GM23338 (cell line): ENCODE measurements at regions not wholly inside any gene's neighbourhood (a gene's known extent, or its start where the extent isn't known, plus 50 kb on each side); places are given as distances from the start of the nearest gene placed in this dataset.
"Not testable (repeated sequence)": the region's sequence is repeated elsewhere in the genome, so short reads cannot be mapped to it uniquely, and the experiment has no call there.

Experiments used
- ATAC-seq: fragments of 200-7000 bp; cut with Tn5 transposase; 3 replicates; pipeline ENCODE4 v1.9.1; 2020
- DNase-seq: peaks from one replicate; pipeline ENCODE4 v3.0.0-alpha.2; 2015; ENCODE audit warnings: low spot score
- H2AFZ ChIP-seq: fragments of 200-600 bp; sonication (generic); 2 replicates; pipeline ENCODE4 v1.8.0; 2016; ENCODE audit warnings: antibody characterized with exemption, mild to moderate bottlenecking, moderate library complexity
- H3F3A ChIP-seq: fragments of 200-600 bp; sonication (generic); replicated peaks from 2 replicates; pipeline ENCODE4 v1.8.0; 2017; ENCODE audit warnings: antibody characterized with exemption, mixed run types, low read depth
- H3K27ac ChIP-seq: fragments of 200-600 bp; sonication (generic); 2 replicates; pipeline ENCODE4 v1.6.1; 2016; ENCODE audit warnings: low read depth
- H3K27me3 ChIP-seq: fragments of 200-600 bp; sonication (generic); 2 replicates; pipeline ENCODE4 v1.8.0; 2016; ENCODE audit warnings: mild to moderate bottlenecking, mixed run types, moderate library complexity; ENCODE audit not compliant: insufficient read depth
- H3K36me3 ChIP-seq: fragments of 200-600 bp; sonication (generic); 2 replicates; pipeline ENCODE4 v1.8.0; 2016; ENCODE audit warnings: mild to moderate bottlenecking; ENCODE audit not compliant: insufficient read depth
- H3K4me1 ChIP-seq: fragments of 200-600 bp; sonication (generic); 2 replicates; pipeline ENCODE4 v1.8.0; 2016; ENCODE audit warnings: mild to moderate bottlenecking, moderate library complexity; ENCODE audit not compliant: insufficient read depth
- H3K4me2 ChIP-seq: fragments of 200-600 bp; sonication (generic); 2 replicates; pipeline ENCODE4 v1.7.1; 2017; ENCODE audit warnings: mixed run types
- H3K4me3 ChIP-seq: fragments of 200-600 bp; sonication (generic); 2 replicates; pipeline ENCODE4 v1.6.1; 2016; ENCODE audit warnings: mixed run types
- H3K79me2 ChIP-seq: fragments of 200-600 bp; sonication (generic); replicated peaks from 2 replicates; pipeline ENCODE4 v1.8.0; 2017; ENCODE audit warnings: mild to moderate bottlenecking; ENCODE audit not compliant: insufficient read depth
- H3K9me2 ChIP-seq: fragments of 200-600 bp; sonication (generic); 2 replicates; pipeline ENCODE4 v1.8.0; 2017; ENCODE audit not compliant: insufficient read depth
- H4K20me1 ChIP-seq: fragments of 200-600 bp; sonication (generic); replicated peaks from 2 replicates; pipeline ENCODE4 v1.8.0; 2017; ENCODE audit warnings: mild to moderate bottlenecking; ENCODE audit not compliant: insufficient read depth
- H3K27ac Mint-ChIP-seq: 2 replicates; pipeline ENCODE4 v1.8.0; 2020; ENCODE audit warnings: inconsistent platforms, mild to moderate bottlenecking, moderate library complexity, mixed read lengths
- H3K27me3 Mint-ChIP-seq: 3 replicates; pipeline ENCODE4 v1.8.0; 2022; ENCODE audit warnings: low read depth, mild to moderate bottlenecking, moderate library complexity, mixed read lengths, inconsistent platforms; ENCODE audit not compliant: insufficient read depth, poor library complexity
- H3K36me3 Mint-ChIP-seq: 3 replicates; pipeline ENCODE4 v1.8.0; 2021; ENCODE audit warnings: low read depth, mild to moderate bottlenecking, inconsistent platforms, moderate library complexity, mixed read lengths
- H3K4me1 Mint-ChIP-seq: 3 replicates; pipeline ENCODE4 v1.8.0; 2020; ENCODE audit warnings: mild to moderate bottlenecking, inconsistent platforms, mixed read lengths
- H3K4me3 Mint-ChIP-seq: 3 replicates; pipeline ENCODE4 v1.8.0; 2021; ENCODE audit warnings: moderate library complexity, mild to moderate bottlenecking, inconsistent platforms, mixed read lengths
- H3K9me3 Mint-ChIP-seq: 3 replicates; pipeline ENCODE4 v1.8.0; 2020; ENCODE audit warnings: moderate library complexity, mild to moderate bottlenecking, inconsistent platforms, mixed read lengths
- CREB1 ChIP-seq: fragments of 250-450 bp; sonication (Bioruptor Pico); IDR thresholded peaks from 2 replicates; pipeline ENCODE4 v1.5.0; 2020; ENCODE audit warnings: low read depth, mild to moderate bottlenecking, moderate library complexity
- POLR2AphosphoS5 ChIP-seq: IDR thresholded peaks from 2 replicates; pipeline ENCODE4 v1.6.1; 2016; ENCODE audit warnings: antibody characterized with exemption, low read depth

DNA sequence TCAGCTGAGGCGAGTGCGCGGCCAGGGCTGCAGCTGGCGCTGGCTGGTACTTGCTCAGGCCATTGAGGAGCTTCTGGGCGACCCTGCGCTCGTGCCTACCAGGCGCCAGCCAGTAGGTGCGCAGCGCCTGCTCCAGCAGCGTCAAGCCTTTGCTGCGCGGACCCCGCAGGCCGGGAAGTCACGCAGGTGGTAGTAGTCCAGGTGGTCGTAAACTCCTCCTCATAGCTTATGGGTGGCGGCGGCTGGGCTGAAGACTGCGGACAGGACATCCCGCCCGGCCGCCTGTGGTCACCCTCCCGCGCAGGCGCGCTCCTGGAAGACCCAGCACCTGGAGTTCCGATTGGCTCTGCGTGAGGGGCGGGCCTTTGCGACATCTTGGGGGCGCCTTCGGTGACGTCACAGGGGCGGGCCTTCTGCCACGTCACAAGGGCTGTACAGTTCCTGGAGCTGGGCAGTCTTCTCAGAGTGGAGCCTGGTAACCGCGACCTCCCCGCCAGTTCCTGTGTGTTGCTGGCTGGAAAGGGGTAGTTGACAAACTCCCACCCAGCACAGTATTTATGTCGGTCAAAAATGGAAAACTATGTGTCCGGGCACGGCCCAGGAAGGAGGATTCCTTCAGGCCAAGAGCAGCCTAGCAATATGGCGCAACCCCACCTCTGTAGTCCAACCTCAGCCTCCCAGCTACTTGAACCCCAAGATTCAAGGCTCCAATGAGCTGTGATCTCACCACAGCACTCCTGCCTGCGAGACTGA, 102.2 kb upstream of the VKORC1L1 start:
- not testable (repeated sequence) for H2AFZ ChIP-seq, H3K36me3 Mint-ChIP-seq, H3K27me3 ChIP-seq, H3K4me1 Mint-ChIP-seq, H3K9me2 ChIP-seq, H3K79me2 ChIP-seq, H3K27ac ChIP-seq, H3K9me3 Mint-ChIP-seq, H3K4me1 ChIP-seq, H4K20me1 ChIP-seq, H3K27me3 Mint-ChIP-seq, H3K36me3 ChIP-seq, H3F3A ChIP-seq
- TF ChIP-seq POLR2AphosphoS5 = peak; percentile 89
- peak; percentile 66 for TF ChIP-seq CREB1
- H3K27ac Mint-ChIP-seq = peak overlapping the region; percentile 94
- H3K4me3 ChIP-seq = peak overlapping the region; percentile 94
- peak; percentile 88 for DNase-seq
- ATAC-seq = peak; percentile 97
- H3K4me3 Mint-ChIP-seq = peak overlapping the region; percentile 90
- H3K4me2 ChIP-seq = peak overlapping the region; percentile 76

DNA sequence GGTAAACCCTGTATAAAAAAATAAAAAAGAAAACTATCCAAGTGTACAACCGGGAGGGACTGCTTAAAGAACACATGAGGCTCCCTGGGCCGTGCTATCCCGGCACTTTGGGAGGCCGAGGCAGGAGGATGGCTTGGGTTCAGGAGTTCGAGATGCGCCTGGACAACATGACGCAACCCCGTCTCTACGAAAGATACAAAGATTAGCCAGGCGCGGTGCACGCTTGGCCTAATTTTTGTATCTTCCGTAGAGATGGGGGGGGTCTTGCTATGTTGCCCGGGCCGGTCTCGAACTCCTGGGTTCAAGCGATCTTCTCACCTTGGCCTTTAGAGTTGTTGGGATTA, 101.7 kb upstream of the VKORC1L1 start:
- not testable (repeated sequence) for H3K27ac ChIP-seq, H3K27me3 Mint-ChIP-seq, H3K9me3 Mint-ChIP-seq, H3K79me2 ChIP-seq, H3K36me3 ChIP-seq, H3K27me3 ChIP-seq, H4K20me1 ChIP-seq, DNase-seq, H3K36me3 Mint-ChIP-seq, ATAC-seq, H3K4me1 Mint-ChIP-seq, H3K4me1 ChIP-seq, H3F3A ChIP-seq, H3K9me2 ChIP-seq, H2AFZ ChIP-seq
- peak overlapping the region; percentile 73; the same call in 1 of the 2 replicates for H3K4me2 ChIP-seq
- H3K4me3 Mint-ChIP-seq = peak overlapping the region; percentile 90
- H3K27ac Mint-ChIP-seq = peak overlapping the region; percentile 94
- peak overlapping the region; percentile 94 for H3K4me3 ChIP-seq

DNA sequence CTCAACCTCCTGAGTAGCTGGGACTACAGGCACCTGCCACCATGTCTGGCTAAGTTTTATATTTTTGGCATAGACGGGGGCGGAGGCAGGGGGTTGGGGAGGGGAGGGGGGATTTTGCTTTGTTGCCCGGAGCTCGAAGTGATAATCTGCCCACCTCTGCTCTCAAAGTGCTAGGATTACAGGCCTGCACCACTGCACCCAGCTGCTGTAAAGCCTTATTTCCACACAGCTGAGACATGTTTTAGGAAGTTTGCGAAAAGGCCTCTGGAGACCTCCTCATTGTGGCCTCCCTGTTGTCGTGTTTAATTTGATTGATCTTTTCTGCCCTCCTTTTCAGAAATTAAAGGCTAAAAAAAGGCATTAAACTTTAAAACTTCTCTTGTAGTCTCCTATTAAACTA, 96.2 kb upstream of the VKORC1L1 start:
- not testable (repeated sequence) for H3K27ac Mint-ChIP-seq, H3F3A ChIP-seq, H3K4me1 Mint-ChIP-seq, H3K27me3 Mint-ChIP-seq, H3K4me2 ChIP-seq, H4K20me1 ChIP-seq, DNase-seq, H3K36me3 Mint-ChIP-seq, H3K79me2 ChIP-seq, H3K9me3 Mint-ChIP-seq, H3K9me2 ChIP-seq, H3K27me3 ChIP-seq, H3K4me3 Mint-ChIP-seq, ATAC-seq, H3K27ac ChIP-seq, H3K36me3 ChIP-seq, H3K4me3 ChIP-seq, H3K4me1 ChIP-seq, H2AFZ ChIP-seq

DNA sequence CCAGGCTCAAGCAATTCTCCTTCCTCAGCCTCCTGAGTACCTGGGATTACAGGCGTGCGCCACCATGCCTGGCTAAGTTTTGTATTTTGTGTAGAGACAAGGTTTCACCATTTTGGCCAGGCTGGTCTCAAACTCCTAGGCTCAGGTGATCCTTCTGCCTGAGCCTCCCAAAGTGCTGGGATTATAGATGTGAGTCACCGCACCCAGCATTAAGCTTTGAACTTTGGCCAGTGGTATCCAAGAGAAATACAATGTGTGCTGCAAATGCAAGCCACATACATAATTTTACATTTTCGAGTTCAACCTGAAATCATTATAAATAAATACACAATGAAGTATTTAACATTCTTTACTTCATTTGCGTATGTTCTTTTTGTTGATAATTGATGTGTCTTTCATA, 82.9 kb upstream of the VKORC1L1 start:
- not testable (repeated sequence) for H3K4me1 ChIP-seq, DNase-seq, H3K79me2 ChIP-seq, H3K9me2 ChIP-seq, H3K4me1 Mint-ChIP-seq, H3F3A ChIP-seq, H3K27ac Mint-ChIP-seq, H3K27me3 Mint-ChIP-seq, H2AFZ ChIP-seq, H3K36me3 Mint-ChIP-seq, H3K4me3 Mint-ChIP-seq, H3K4me2 ChIP-seq, H3K9me3 Mint-ChIP-seq, H3K27ac ChIP-seq, H3K36me3 ChIP-seq, H4K20me1 ChIP-seq, H3K27me3 ChIP-seq, ATAC-seq, H3K4me3 ChIP-seq

DNA sequence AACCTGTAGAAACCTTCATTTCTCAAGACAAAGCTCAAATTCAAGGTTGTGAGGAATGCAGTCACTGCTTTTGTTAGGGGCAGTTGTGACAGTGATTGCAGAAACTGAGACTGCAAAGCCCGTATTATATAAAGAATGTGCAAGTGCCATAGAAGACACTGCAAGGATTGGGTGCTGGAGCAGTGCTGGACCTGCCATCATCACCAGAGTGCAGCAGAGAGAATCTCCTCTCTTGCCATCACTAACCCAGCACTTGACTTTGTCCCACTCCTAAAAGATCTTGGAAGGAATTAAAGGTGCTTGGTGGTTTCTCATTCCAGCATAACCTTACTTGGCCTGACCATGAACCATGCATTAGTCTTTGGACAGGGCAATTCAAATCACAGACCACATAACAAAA, 81.1 kb upstream of the VKORC1L1 start:
- not testable (repeated sequence) for H3K4me3 ChIP-seq, H4K20me1 ChIP-seq, H3K36me3 ChIP-seq, H3K4me2 ChIP-seq, H3K27ac Mint-ChIP-seq, H3K4me1 ChIP-seq, H3K27me3 ChIP-seq, H3K36me3 Mint-ChIP-seq, H3K9me3 Mint-ChIP-seq, H3K9me2 ChIP-seq, H3K4me3 Mint-ChIP-seq, H3K79me2 ChIP-seq, H3K27me3 Mint-ChIP-seq, H3K4me1 Mint-ChIP-seq, H2AFZ ChIP-seq, DNase-seq, H3K27ac ChIP-seq, H3F3A ChIP-seq
- 0 out of 3 replicates have a peak, but pooled peaks have one; percentile 27 for ATAC-seq

DNA sequence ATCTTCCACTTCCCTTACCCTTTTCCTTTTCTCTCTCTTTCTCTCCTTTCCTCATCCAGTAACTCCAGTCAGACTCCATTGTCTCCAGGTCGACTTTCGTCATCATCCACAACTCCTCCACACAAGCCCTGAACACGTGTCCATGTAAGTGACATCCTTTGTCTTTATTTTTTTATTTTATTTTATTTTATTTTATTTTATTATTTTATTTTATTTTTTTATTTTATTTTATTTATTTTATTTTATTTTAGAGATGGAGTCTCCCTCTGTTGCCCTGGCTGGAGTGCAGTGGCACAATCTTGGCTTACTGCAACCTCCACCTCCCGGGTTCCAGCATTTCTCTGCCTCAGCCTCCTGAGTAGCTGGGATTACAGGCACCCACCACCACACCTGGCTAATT, 80.1 kb upstream of the VKORC1L1 start:
- not testable (repeated sequence) for H3K4me2 ChIP-seq, H3K79me2 ChIP-seq, H3K9me3 Mint-ChIP-seq, H3K4me3 Mint-ChIP-seq, H3K4me1 ChIP-seq, H4K20me1 ChIP-seq, ATAC-seq, H3F3A ChIP-seq, H3K4me3 ChIP-seq, H3K36me3 Mint-ChIP-seq, H3K36me3 ChIP-seq, H3K27ac Mint-ChIP-seq, H3K4me1 Mint-ChIP-seq, H2AFZ ChIP-seq, H3K27me3 ChIP-seq, H3K27ac ChIP-seq, DNase-seq, H3K9me2 ChIP-seq, H3K27me3 Mint-ChIP-seq
